Lower lobe of right lung (tissue), 2 donors: ENCODE measurements at regions not wholly inside any gene's neighbourhood (a gene's known extent, or its start where the extent isn't known, plus 50 kb on each side); places are given as distances from the start of the nearest gene placed in this dataset.

Source experiments
- ATAC-seq, 2 donors: fragments of 200-7000 bp; cut with Tn5 transposase; one replicate each; pipeline ENCODE4 v1.9.1; 2020 to 2022; ENCODE audit warnings: mild to moderate bottlenecking in 2 of 2, moderate library complexity in 2 of 2
- DNase-seq: peaks from one replicate; pipeline ENCODE4 v3.0.0-alpha.2; 2020
- H3K27ac ChIP-seq: fragments of 200-600 bp; one replicate; pipeline ENCODE4 v1.8.0; 2022
- H3K27me3 ChIP-seq: fragments of 200-600 bp; one replicate; pipeline ENCODE4 v1.8.0; 2022; ENCODE audit warnings: low read depth
- H3K36me3 ChIP-seq: fragments of 200-600 bp; one replicate; pipeline ENCODE4 v1.8.0; 2022; ENCODE audit warnings: mild to moderate bottlenecking
- H3K4me1 ChIP-seq: fragments of 200-600 bp; one replicate; pipeline ENCODE4 v1.8.0; 2022
- H3K4me3 ChIP-seq: fragments of 200-600 bp; one replicate; pipeline ENCODE4 v1.8.0; 2022; ENCODE audit warnings: mild to moderate bottlenecking
- H3K9me3 ChIP-seq: fragments of 200-600 bp; one replicate; pipeline ENCODE4 v1.8.0; 2022
- CTCF ChIP-seq: fragments of 200-600 bp; IDR thresholded peaks from one replicate; pipeline ENCODE4 v1.8.0; 2022; ENCODE audit warnings: antibody characterized with exemption, mild to moderate bottlenecking
- intact Hi-C: fragments of 100-400 bp; cut with DNase I; formaldehyde crosslinking; loops from one replicate; pipeline ENCODE4 v1.11.0; 2022
- donor health status: DM: no; HTN: yes; CAD: no; lungs with severe emphysema.

- no peak for TF ChIP-seq CTCF
- DNase-seq (no peak), ATAC-seq (no peak)
- no peak overlapping the region for H3K27ac ChIP-seq
- H3K27me3 ChIP-seq = no peaks in the 10 kb centered on the region
- H3K4me1 ChIP-seq = no peaks in the 10 kb centered on the region
- intact Hi-C loops = no loop called here
- H3K36me3 ChIP-seq = no peaks in the 10 kb centered on the region
- H3K9me3 ChIP-seq = peaks cover 17% of the 10 kb centered on the region
- H3K4me3 ChIP-seq = no peak overlapping the region
Measured at GRCh38 chr3:105130911-105131310, 235.8 kb upstream of the ALCAM start.

GRCh38 chr3:105137911-105138310, 228.8 kb upstream of the ALCAM start:
- DNase-seq (no peak), ATAC-seq (no peak)
- H3K36me3 ChIP-seq = no peaks in the 10 kb centered on the region
- H3K27ac ChIP-seq = no peak overlapping the region
- no peak overlapping the region for H3K4me3 ChIP-seq
- no peaks in the 10 kb centered on the region for H3K27me3 ChIP-seq
- intact Hi-C loops = no loop called here
- no peak for TF ChIP-seq CTCF
- peaks cover 11% of the 10 kb centered on the region for H3K4me1 ChIP-seq
- H3K9me3 ChIP-seq = no peaks in the 10 kb centered on the region

GRCh38 chr3:105139881-105140560, 226.7 kb upstream of the ALCAM start:
- H3K4me1 ChIP-seq = peaks cover 11% of the 10 kb centered on the region
- H3K27ac ChIP-seq = no peak overlapping the region
- H3K4me3 ChIP-seq = no peak overlapping the region
- H3K27me3 ChIP-seq = no peaks in the 10 kb centered on the region
- intact Hi-C loops = no loop called here
- no peak for TF ChIP-seq CTCF
- H3K36me3 ChIP-seq = no peaks in the 10 kb centered on the region
- no peaks in the 10 kb centered on the region for H3K9me3 ChIP-seq
- ATAC-seq (peak; percentile 50 to 61), DNase-seq (peak; percentile 64)

- no peaks in the 10 kb centered on the region for H3K9me3 ChIP-seq
- ATAC-seq (peak; percentile 82 to 92), DNase-seq (no peak)
- H3K4me1 ChIP-seq = peaks cover 11% of the 10 kb centered on the region
- TF ChIP-seq CTCF = no peak
- no peaks in the 10 kb centered on the region for H3K27me3 ChIP-seq
- H3K36me3 ChIP-seq = no peaks in the 10 kb centered on the region
- H3K4me3 ChIP-seq = no peak overlapping the region
- intact Hi-C loops = no loop called here
- H3K27ac ChIP-seq = no peak overlapping the region
Measured at GRCh38 chr3:105140899-105141367, 225.8 kb upstream of the ALCAM start.

- Histone ChIP-seq H3K4me3 (no peak overlapping the region), H3K36me3 (no peaks in the 10 kb centered on the region), H3K27me3 (no peaks in the 10 kb centered on the region), H3K27ac (no peak overlapping the region), H3K9me3 (no peaks in the 10 kb centered on the region), H3K4me1 (peaks cover 11% of the 10 kb centered on the region)
- no peak for ATAC-seq
- no peak for TF ChIP-seq CTCF
- no peak for DNase-seq
- intact Hi-C loops = no loop called here
Measured at GRCh38 chr3:105144837-105145236, 221.9 kb upstream of the ALCAM start.
